ENCODE measurements at regions not wholly inside any gene's neighbourhood (a gene's known extent, or its start where the extent isn't known, plus 50 kb on each side); places are given as distances from the start of the nearest gene placed in this dataset.

GRCh38 chr12:28645891-28646290 lies 455.6 kb downstream of the CCDC91 start:
- DNase-seq = no peak
- H3K4me3 Mint-ChIP-seq (ENCODE audit: unreplicated experiment) = no peak overlapping the region
- H3K27ac Mint-ChIP-seq (ENCODE audit: unreplicated experiment) = no peak overlapping the region
- no peaks in the 10 kb centered on the region for H3K9me3 ChIP-seq
- no peaks in the 10 kb centered on the region for H3K36me3 ChIP-seq (ENCODE audit: control insufficient read depth, insufficient read depth, low read length)
- intact Hi-C loops (cut with micrococcal nuclease; ENCODE audit: unreplicated experiment) = no loop called here
- H3K4me1 ChIP-seq = no peaks in the 10 kb centered on the region
- H3K27me3 ChIP-seq (replicated peaks; ENCODE audit: control insufficient read depth, insufficient read depth, low read length) = no peaks in the 10 kb centered on the region
- TF ChIP-seq CTCF (IDR thresholded peaks at IDR 0.05; ENCODE audit: insufficient read depth in 1 of 2, low read depth in 1 of 2, low read length in 1 of 2, severe bottlenecking in 1 of 2, unreplicated experiment in 1 of 2) = no peak
- no peak overlapping the region for H3K4me3 ChIP-seq (ENCODE audit: low read depth, low read length)
- H3K4me1 Mint-ChIP-seq (ENCODE audit: low read depth, unreplicated experiment) = no peaks in the 10 kb centered on the region
- no peaks in the 10 kb centered on the region for H3K9me3 Mint-ChIP-seq (ENCODE audit: unreplicated experiment)
- H3K27me3 Mint-ChIP-seq (ENCODE audit: insufficient read depth, unreplicated experiment) = peaks cover 2% of the 10 kb centered on the region
- CTCF ChIA-PET = no interaction called here
- no TSS peak for BruUV-seq (replicated peaks)
- H3K36me3 Mint-ChIP-seq (ENCODE audit: insufficient read depth, unreplicated experiment) = no peaks in the 10 kb centered on the region
- POLR2A ChIA-PET = no interaction called here

- Histone ChIP-seq H3K4me1 (no peaks in the 10 kb centered on the region), H3K4me3 (ENCODE audit: low read depth, low read length) (no peak overlapping the region), H3K9me3 (no peaks in the 10 kb centered on the region), H3K36me3 (ENCODE audit: control insufficient read depth, insufficient read depth, low read length) (no peaks in the 10 kb centered on the region), H3K27me3 (replicated peaks; ENCODE audit: control insufficient read depth, insufficient read depth, low read length) (no peaks in the 10 kb centered on the region)
- TF ChIP-seq CTCF (IDR thresholded peaks at IDR 0.05; ENCODE audit: insufficient read depth in 1 of 2, low read depth in 1 of 2, low read length in 1 of 2, severe bottlenecking in 1 of 2, unreplicated experiment in 1 of 2) = no peak
- no peak for DNase-seq
- H3K27ac Mint-ChIP-seq (ENCODE audit: unreplicated experiment) = no peak overlapping the region
- H3K36me3 Mint-ChIP-seq (ENCODE audit: insufficient read depth, unreplicated experiment) = no peaks in the 10 kb centered on the region
- H3K9me3 Mint-ChIP-seq (ENCODE audit: unreplicated experiment) = no peaks in the 10 kb centered on the region
- H3K4me3 Mint-ChIP-seq (ENCODE audit: unreplicated experiment) = no peak overlapping the region
- ChIA-PET POLR2A (no interaction called here), CTCF (no interaction called here)
- no TSS peak for BruUV-seq (replicated peaks)
- H3K4me1 Mint-ChIP-seq (ENCODE audit: low read depth, unreplicated experiment) = no peaks in the 10 kb centered on the region
- intact Hi-C loops (cut with micrococcal nuclease; ENCODE audit: unreplicated experiment) = no loop called here
- H3K27me3 Mint-ChIP-seq (ENCODE audit: insufficient read depth, unreplicated experiment) = no peaks in the 10 kb centered on the region
These were observed 460.6 kb downstream of the CCDC91 start for GRCh38 chr12:28650906-28651305.

- BruUV-seq (replicated peaks) = no TSS peak
- TF ChIP-seq CTCF (IDR thresholded peaks at IDR 0.05; ENCODE audit: insufficient read depth in 1 of 2, low read depth in 1 of 2, low read length in 1 of 2, severe bottlenecking in 1 of 2, unreplicated experiment in 1 of 2) = no peak
- no peak overlapping the region for H3K4me3 ChIP-seq (ENCODE audit: low read depth, low read length)
- H3K9me3 Mint-ChIP-seq (ENCODE audit: unreplicated experiment) = no peaks in the 10 kb centered on the region
- ChIA-PET CTCF (no interaction called here), POLR2A (no interaction called here)
- H3K27ac Mint-ChIP-seq (ENCODE audit: unreplicated experiment) = no peak overlapping the region
- no peaks in the 10 kb centered on the region for H3K4me1 ChIP-seq
- H3K4me1 Mint-ChIP-seq (ENCODE audit: low read depth, unreplicated experiment) = no peaks in the 10 kb centered on the region
- no peak for DNase-seq
- no peaks in the 10 kb centered on the region for H3K36me3 Mint-ChIP-seq (ENCODE audit: insufficient read depth, unreplicated experiment)
- no peak overlapping the region for H3K4me3 Mint-ChIP-seq (ENCODE audit: unreplicated experiment)
- no peaks in the 10 kb centered on the region for H3K27me3 ChIP-seq (replicated peaks; ENCODE audit: control insufficient read depth, insufficient read depth, low read length)
- intact Hi-C loops (cut with micrococcal nuclease; ENCODE audit: unreplicated experiment) = no loop called here
- H3K9me3 ChIP-seq = no peaks in the 10 kb centered on the region
- no peaks in the 10 kb centered on the region for H3K36me3 ChIP-seq (ENCODE audit: control insufficient read depth, insufficient read depth, low read length)
- no peaks in the 10 kb centered on the region for H3K27me3 Mint-ChIP-seq (ENCODE audit: insufficient read depth, unreplicated experiment)
These were observed 462.0 kb downstream of the CCDC91 start for GRCh38 chr12:28652239-28652638.
